ENCODE measurements at regions not wholly inside any gene's neighbourhood (a gene's known extent, or its start where the extent isn't known, plus 50 kb on each side); places are given as distances from the start of the nearest gene placed in this dataset.

DNA sequence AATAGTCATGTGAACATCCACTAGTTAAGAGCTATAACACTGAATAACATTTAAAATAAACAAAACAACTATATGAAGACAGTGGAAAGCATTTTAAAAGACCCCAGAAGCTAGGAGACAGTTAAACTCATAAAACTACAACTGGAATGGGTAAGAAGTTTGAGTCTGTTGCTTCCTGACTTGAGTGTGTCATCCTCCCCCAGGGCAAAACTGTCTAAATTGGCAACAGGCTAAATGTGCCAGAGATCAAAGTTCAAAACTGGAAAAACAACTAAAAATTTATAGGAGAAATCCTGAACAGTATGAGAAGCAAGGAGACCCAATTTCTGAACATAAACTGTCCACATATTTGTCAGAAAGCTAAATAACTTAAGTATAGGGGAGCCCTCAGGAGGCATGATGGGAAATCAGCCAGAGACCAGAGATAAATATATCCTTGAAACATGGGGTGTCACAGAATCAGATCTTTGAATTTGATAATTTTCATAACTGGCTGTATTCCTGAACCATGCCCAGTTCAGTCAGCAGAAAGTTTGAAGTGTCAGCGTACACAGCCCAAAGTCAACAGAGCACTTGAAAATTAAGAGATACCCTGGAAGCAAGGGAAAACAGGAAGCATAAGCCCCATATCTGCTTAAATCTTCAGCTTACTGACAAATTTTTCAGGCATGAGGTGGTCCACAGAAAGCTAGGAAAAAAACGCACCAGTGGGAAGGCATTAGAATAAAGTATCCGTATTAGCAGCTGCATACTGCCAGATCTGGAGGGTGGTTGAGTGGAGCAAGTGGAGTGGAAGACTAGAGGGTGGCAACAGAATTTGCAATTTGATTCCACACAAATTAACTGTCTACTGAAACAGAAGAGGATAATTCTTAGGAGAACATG is 516.1 kb upstream of the MAN1A1 start:
- Histone ChIP-seq H3K9me3 (replicated peaks; ENCODE audit: control insufficient read depth, low read depth, low read length) (peaks cover 3% of the 10 kb centered on the region), H3K4me3 (ENCODE audit: low read length) (no peak overlapping the region), H3K36me3 (ENCODE audit: control insufficient read depth, insufficient read depth, low read length) (no peaks in the 10 kb centered on the region), H3K27ac (ENCODE audit: low read length) (no peak overlapping the region), H3K4me1 (ENCODE audit: control insufficient read depth, insufficient read depth, low read length) (no peaks in the 10 kb centered on the region), H3K27me3 (ENCODE audit: control insufficient read depth, insufficient read depth, low read length) (no peaks in the 10 kb centered on the region)
- no peak for DNase-seq
- 100% methylated on average over 2 of the region's 3 CpGs for WGBS (ENCODE audit: insufficient coverage)

DNA sequence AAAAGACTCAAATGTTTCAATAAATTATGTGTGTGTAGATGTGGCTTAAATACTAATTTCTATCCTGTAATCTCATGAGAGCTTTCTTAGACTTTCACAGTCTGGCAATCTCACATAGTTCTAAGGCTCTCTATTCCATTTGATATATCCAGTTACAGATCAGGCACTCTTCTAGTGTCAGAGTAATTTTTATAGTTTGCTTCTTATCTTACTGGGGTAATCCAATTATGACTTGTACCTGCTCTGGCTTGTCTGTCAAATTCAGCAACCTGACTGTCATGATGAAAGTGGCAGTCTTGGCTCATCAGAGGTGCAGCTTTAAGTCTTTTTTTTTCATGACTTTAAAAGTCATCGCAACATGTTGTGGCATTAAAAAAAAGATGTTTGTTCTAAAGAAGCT is 513.2 kb upstream of the MAN1A1 start:
- Histone ChIP-seq H3K9me3 (replicated peaks; ENCODE audit: control insufficient read depth, low read depth, low read length) (peaks cover 3% of the 10 kb centered on the region), H3K36me3 (ENCODE audit: control insufficient read depth, insufficient read depth, low read length) (no peaks in the 10 kb centered on the region), H3K4me3 (ENCODE audit: low read length) (no peak overlapping the region), H3K4me1 (ENCODE audit: control insufficient read depth, insufficient read depth, low read length) (no peaks in the 10 kb centered on the region), H3K27ac (ENCODE audit: low read length) (no peak overlapping the region), H3K27me3 (ENCODE audit: control insufficient read depth, insufficient read depth, low read length) (no peaks in the 10 kb centered on the region)
- no peak for DNase-seq
- no CpG with 5 or more reads among the region's 1 CpG for WGBS (ENCODE audit: insufficient coverage)

DNA sequence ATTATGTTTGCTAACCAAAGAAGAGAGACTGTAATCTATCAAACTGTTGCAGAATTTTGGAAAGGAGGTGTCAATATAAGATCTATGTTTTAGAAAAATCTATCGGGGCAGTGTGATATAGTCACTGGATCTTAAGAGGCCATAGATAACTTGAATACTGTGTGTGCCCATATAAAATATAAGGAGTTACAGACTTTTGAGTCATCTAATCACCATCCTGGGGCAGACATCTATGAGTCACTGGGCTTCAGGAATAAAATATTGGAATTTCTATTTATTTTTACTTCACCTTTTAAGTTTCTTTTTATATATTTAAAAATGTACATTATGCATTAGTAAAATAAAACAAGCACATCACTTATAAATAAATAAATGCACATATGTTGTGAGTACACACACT is 509.3 kb upstream of the MAN1A1 start:
- Histone ChIP-seq H3K4me3 (ENCODE audit: low read length) (no peak overlapping the region), H3K36me3 (ENCODE audit: control insufficient read depth, insufficient read depth, low read length) (no peaks in the 10 kb centered on the region), H3K4me1 (ENCODE audit: control insufficient read depth, insufficient read depth, low read length) (no peaks in the 10 kb centered on the region), H3K9me3 (replicated peaks; ENCODE audit: control insufficient read depth, low read depth, low read length) (no peaks in the 10 kb centered on the region), H3K27ac (ENCODE audit: low read length) (no peak overlapping the region), H3K27me3 (ENCODE audit: control insufficient read depth, insufficient read depth, low read length) (no peaks in the 10 kb centered on the region)
- no peak for DNase-seq
- WGBS (ENCODE audit: insufficient coverage), result no CpG with 5 or more reads among the region's 1 CpG

DNA sequence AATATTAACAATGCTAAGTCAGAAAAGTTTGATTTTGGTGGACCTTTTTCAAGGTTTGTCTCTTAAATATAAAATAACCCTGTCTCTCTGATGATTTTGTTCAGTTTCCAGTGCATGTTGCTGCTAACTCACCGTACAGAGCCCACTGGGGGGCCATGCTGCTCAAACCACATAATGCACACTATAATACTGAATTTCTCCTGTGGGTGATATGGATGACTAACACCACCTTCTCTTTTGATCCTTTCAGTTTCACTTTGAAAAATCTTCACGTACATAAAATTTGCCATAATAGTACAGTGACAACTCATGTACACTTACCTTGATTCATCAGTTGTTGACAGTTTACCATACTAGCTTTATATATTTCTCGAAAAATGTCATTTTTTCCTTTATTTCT is 506.6 kb upstream of the MAN1A1 start:
- WGBS (ENCODE audit: insufficient coverage), result 85% methylated on average over 2 of the region's 3 CpGs
- H3K27ac ChIP-seq (ENCODE audit: low read length), result no peak overlapping the region
- DNase-seq, result no peak

DNA sequence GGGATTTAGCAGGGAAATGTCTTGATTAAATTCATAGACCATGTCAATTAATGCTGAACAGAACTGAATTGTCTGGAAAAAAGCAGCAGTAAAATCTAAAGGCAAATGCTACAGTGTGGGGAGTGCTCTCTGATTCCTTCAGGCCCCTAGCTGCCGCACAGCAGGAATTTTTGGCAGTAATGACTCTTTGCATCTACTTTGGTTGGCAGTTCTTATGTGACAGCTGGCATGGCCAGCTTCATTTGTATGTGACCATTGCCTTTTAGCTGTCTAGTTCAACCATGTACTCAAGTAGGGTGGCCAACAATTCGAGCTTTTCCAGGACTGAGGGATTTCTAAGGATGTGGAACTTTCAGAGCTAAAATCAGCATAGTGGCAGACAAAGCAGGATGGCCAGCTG is 499.1 kb upstream of the MAN1A1 start:
- no peak overlapping the region for H3K4me3 ChIP-seq (ENCODE audit: low read length)
- 80% methylated on average over 1 of the region's 2 CpGs for WGBS (ENCODE audit: insufficient coverage)
- H3K27me3 ChIP-seq (ENCODE audit: control insufficient read depth, insufficient read depth, low read length), result no peaks in the 10 kb centered on the region
- no peaks in the 10 kb centered on the region for H3K9me3 ChIP-seq (replicated peaks; ENCODE audit: control insufficient read depth, low read depth, low read length)
- H3K4me1 ChIP-seq (ENCODE audit: control insufficient read depth, insufficient read depth, low read length), result no peaks in the 10 kb centered on the region
- no peaks in the 10 kb centered on the region for H3K36me3 ChIP-seq (ENCODE audit: control insufficient read depth, insufficient read depth, low read length)
- no peak overlapping the region for H3K27ac ChIP-seq (ENCODE audit: low read length)
- DNase-seq, result peak; percentile 75

More for the DNA sequence above, 506.6 kb upstream of the MAN1A1 start:
- Histone ChIP-seq H3K4me3 (ENCODE audit: low read length) (no peak overlapping the region), H3K27me3 (ENCODE audit: control insufficient read depth, insufficient read depth, low read length) (no peaks in the 10 kb centered on the region), H3K9me3 (replicated peaks; ENCODE audit: control insufficient read depth, low read depth, low read length) (no peaks in the 10 kb centered on the region), H3K4me1 (ENCODE audit: control insufficient read depth, insufficient read depth, low read length) (no peaks in the 10 kb centered on the region), H3K36me3 (ENCODE audit: control insufficient read depth, insufficient read depth, low read length) (no peaks in the 10 kb centered on the region)

DNA sequence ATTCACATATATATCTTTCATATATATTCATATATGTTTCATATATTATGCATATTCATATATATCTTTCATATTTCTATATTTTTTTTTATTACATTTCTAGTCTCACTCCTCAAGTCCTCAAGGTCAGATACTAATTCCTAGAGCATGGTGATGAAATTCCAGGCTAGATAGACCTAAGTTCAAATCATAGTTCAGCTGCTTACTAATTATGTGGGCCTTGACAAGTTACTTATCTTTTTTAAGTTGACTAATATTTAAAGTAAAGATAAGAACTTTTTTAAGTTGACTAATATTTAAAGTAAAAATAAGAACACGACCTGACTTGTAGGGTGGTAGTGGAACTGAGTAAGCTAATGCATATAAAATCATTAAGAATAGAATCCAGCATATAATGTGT is 495.6 kb upstream of the MAN1A1 start:
- no peaks in the 10 kb centered on the region for H3K36me3 ChIP-seq (ENCODE audit: control insufficient read depth, insufficient read depth, low read length)
- WGBS (ENCODE audit: insufficient coverage), result no CpG with 5 or more reads among the region's 1 CpG
- no peaks in the 10 kb centered on the region for H3K27me3 ChIP-seq (ENCODE audit: control insufficient read depth, insufficient read depth, low read length)
- H3K4me1 ChIP-seq (ENCODE audit: control insufficient read depth, insufficient read depth, low read length), result no peaks in the 10 kb centered on the region
- no peak overlapping the region for H3K27ac ChIP-seq (ENCODE audit: low read length)
- H3K4me3 ChIP-seq (ENCODE audit: low read length), result no peak overlapping the region
- DNase-seq, result no peak
- H3K9me3 ChIP-seq (replicated peaks; ENCODE audit: control insufficient read depth, low read depth, low read length), result no peaks in the 10 kb centered on the region

DNA sequence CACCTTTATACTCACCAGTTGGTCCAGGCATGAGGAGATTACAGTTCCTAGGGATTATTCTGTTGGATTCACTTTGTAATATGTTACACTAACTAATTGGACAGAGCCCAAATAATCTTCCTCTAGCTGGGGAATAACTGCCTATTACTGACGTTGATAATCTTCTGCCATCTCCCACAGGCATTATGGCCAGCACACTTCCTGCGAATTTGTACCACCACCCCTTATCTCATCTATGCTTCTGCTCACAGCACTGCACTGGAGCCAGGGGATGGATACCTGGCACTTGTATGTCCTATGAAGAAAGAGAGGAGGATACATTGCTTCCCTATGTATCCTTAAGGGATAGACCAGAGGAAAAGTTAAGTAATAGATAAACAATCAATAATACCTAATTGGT is 494.8 kb upstream of the MAN1A1 start:
- Histone ChIP-seq H3K4me3 (ENCODE audit: low read length) (no peak overlapping the region), H3K9me3 (replicated peaks; ENCODE audit: control insufficient read depth, low read depth, low read length) (no peaks in the 10 kb centered on the region), H3K4me1 (ENCODE audit: control insufficient read depth, insufficient read depth, low read length) (no peaks in the 10 kb centered on the region), H3K27ac (ENCODE audit: low read length) (no peak overlapping the region), H3K27me3 (ENCODE audit: control insufficient read depth, insufficient read depth, low read length) (no peaks in the 10 kb centered on the region), H3K36me3 (ENCODE audit: control insufficient read depth, insufficient read depth, low read length) (no peaks in the 10 kb centered on the region)
- no peak for DNase-seq
- WGBS (ENCODE audit: insufficient coverage), result no CpG with 5 or more reads among the region's 2 CpGs

DNA sequence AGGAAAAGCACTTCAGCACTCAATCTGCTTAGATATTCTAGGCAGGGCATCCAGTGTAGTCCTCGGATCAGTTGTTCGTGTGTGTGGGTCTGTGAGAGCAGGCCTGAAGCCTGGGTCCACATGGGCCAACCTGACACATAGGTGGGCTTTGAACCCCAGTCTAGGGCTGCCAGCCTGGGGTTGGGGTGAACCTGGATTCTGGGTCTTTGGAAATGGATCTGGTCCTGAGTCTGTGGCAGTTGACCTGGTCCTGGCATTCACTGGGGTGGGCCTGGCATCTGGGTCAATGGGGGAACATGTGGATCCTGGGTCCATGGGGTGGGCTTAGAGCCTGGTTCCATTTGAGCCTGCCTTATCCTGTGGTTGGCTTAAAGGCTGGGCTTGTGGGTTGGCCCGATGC is 492.6 kb upstream of the MAN1A1 start:
- no peaks in the 10 kb centered on the region for H3K4me1 ChIP-seq (ENCODE audit: control insufficient read depth, insufficient read depth, low read length)
- no peak overlapping the region for H3K27ac ChIP-seq (ENCODE audit: low read length)
- 72% methylated on average over 2 of the region's 3 CpGs for WGBS (ENCODE audit: insufficient coverage)
- no peaks in the 10 kb centered on the region for H3K9me3 ChIP-seq (replicated peaks; ENCODE audit: control insufficient read depth, low read depth, low read length)
- no peak for DNase-seq
- no peak overlapping the region for H3K4me3 ChIP-seq (ENCODE audit: low read length)
- H3K36me3 ChIP-seq (ENCODE audit: control insufficient read depth, insufficient read depth, low read length), result no peaks in the 10 kb centered on the region
- H3K27me3 ChIP-seq (ENCODE audit: control insufficient read depth, insufficient read depth, low read length), result no peaks in the 10 kb centered on the region

DNA sequence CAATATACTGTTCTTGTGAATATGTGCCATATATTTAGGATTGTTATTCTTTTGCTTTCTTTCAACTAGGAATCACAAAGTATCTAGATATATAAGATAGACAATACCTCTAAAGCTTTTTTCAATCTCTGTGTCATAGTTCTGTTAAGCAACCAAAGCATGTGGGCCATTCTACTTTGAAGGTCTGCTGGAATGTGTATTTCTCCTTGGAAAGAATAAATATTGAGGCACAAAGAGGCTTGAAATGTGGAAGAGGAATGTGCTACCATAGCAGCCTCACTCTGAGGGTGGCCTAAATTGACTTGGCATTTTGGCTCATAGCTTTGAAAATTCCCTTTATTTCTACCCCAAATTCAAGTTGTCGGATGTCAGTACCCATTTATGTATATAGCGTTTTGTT is 488.5 kb upstream of the MAN1A1 start:
- no peak for DNase-seq
- H3K36me3 ChIP-seq (ENCODE audit: control insufficient read depth, insufficient read depth, low read length), result no peaks in the 10 kb centered on the region
- H3K4me1 ChIP-seq (ENCODE audit: control insufficient read depth, insufficient read depth, low read length), result no peaks in the 10 kb centered on the region
- WGBS (ENCODE audit: insufficient coverage), result no CpG with 5 or more reads among the region's 2 CpGs
- H3K27ac ChIP-seq (ENCODE audit: low read length), result no peak overlapping the region
- no peak overlapping the region for H3K4me3 ChIP-seq (ENCODE audit: low read length)
- H3K27me3 ChIP-seq (ENCODE audit: control insufficient read depth, insufficient read depth, low read length), result no peaks in the 10 kb centered on the region
- H3K9me3 ChIP-seq (replicated peaks; ENCODE audit: control insufficient read depth, low read depth, low read length), result no peaks in the 10 kb centered on the region

DNA sequence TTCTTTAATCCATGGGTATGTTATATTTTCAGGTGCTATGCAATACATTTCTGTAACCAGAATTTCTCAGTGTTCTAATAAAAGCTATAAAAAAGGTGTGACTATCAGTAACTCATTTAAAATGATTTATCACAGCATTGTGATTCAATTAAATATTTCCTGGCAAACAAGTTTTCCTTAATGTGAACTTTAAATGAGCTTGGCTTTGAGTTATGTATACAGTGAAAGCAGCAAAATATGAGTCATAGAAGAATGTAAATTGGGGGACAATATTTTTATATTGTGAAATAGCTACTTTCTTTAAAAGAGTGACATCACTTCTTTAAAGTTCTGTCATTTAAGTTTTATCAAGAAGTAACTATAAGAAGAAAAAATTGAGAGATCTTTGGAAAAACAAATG is 484.9 kb upstream of the MAN1A1 start:
- no peak for DNase-seq
- Histone ChIP-seq H3K36me3 (ENCODE audit: control insufficient read depth, insufficient read depth, low read length) (no peaks in the 10 kb centered on the region), H3K27me3 (ENCODE audit: control insufficient read depth, insufficient read depth, low read length) (no peaks in the 10 kb centered on the region), H3K9me3 (replicated peaks; ENCODE audit: control insufficient read depth, low read depth, low read length) (no peaks in the 10 kb centered on the region), H3K4me3 (ENCODE audit: low read length) (no peak overlapping the region), H3K4me1 (ENCODE audit: control insufficient read depth, insufficient read depth, low read length) (no peaks in the 10 kb centered on the region), H3K27ac (ENCODE audit: low read length) (no peak overlapping the region)

DNA sequence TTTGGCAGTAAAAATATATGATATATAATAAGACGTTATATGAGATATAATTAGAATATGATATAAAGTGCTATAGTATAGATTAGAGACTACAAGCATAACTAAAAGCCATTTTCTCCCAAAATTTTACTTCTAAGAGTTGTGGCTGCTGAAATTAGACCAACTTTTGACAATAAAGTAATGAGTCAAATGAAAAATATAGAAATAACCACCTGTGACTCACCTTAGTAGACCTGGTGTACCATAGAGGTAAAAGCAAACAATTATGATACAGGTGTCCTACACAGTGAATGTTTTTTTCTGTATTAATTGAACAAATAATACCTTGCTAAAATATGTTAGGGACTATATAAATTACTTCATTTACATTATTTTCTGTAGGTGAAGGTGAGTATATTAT is 482.9 kb upstream of the MAN1A1 start:
- H3K9me3 ChIP-seq (replicated peaks; ENCODE audit: control insufficient read depth, low read depth, low read length), result no peaks in the 10 kb centered on the region
- H3K27me3 ChIP-seq (ENCODE audit: control insufficient read depth, insufficient read depth, low read length), result no peaks in the 10 kb centered on the region
- no peak for DNase-seq
- no peaks in the 10 kb centered on the region for H3K36me3 ChIP-seq (ENCODE audit: control insufficient read depth, insufficient read depth, low read length)
- no peak overlapping the region for H3K27ac ChIP-seq (ENCODE audit: low read length)
- H3K4me1 ChIP-seq (ENCODE audit: control insufficient read depth, insufficient read depth, low read length), result no peaks in the 10 kb centered on the region
- no CpG with 5 or more reads among the region's 1 CpG for WGBS (ENCODE audit: insufficient coverage)
- no peak overlapping the region for H3K4me3 ChIP-seq (ENCODE audit: low read length)
